WERI-Rb-1 (cell line): ENCODE measurements at regions not wholly inside any gene's neighbourhood (a gene's known extent, or its start where the extent isn't known, plus 50 kb on each side); places are given as distances from the start of the nearest gene placed in this dataset.

ENCODE experiments used
- DNase-seq: peaks from one replicate; pipeline ENCODE4 v3.0.0-alpha.2; 2020
- H3K27ac ChIP-seq: fragments of 250-450 bp; sonication (Bioruptor Pico); 2 replicates; pipeline ENCODE4 v1.5.1; 2020; ENCODE audit warnings: mild to moderate bottlenecking, moderate library complexity
- H3K27me3 ChIP-seq: fragments of 250-450 bp; sonication (Bioruptor Pico); 2 replicates; pipeline ENCODE4 v1.5.1; 2021; ENCODE audit warnings: mild to moderate bottlenecking, low read depth, moderate library complexity; ENCODE audit not compliant: insufficient read depth, severe bottlenecking
- H3K36me3 ChIP-seq: fragments of 250-450 bp; sonication (Bioruptor Pico); 2 replicates; pipeline ENCODE4 v1.5.1; 2020; ENCODE audit warnings: mild to moderate bottlenecking, moderate library complexity
- H3K4me3 ChIP-seq: 2 replicates; pipeline ENCODE4 v1.5.1; 2011; ENCODE audit warnings: low read depth, mild to moderate bottlenecking, control low read depth, low read length
- H3K9me3 ChIP-seq: fragments of 250-450 bp; sonication (Bioruptor Pico); 2 replicates; pipeline ENCODE4 v1.5.1; 2021; ENCODE audit warnings: mild to moderate bottlenecking, moderate library complexity; ENCODE audit not compliant: severe bottlenecking
- TF ChIP-seq, protein P1 (sequence below): IDR thresholded peaks from 2 replicates; pipeline ENCODE4 v1.5.1; 2011; ENCODE audit warnings: low read depth, mild to moderate bottlenecking, control low read depth, inconsistent platforms, low read length

DNA sequence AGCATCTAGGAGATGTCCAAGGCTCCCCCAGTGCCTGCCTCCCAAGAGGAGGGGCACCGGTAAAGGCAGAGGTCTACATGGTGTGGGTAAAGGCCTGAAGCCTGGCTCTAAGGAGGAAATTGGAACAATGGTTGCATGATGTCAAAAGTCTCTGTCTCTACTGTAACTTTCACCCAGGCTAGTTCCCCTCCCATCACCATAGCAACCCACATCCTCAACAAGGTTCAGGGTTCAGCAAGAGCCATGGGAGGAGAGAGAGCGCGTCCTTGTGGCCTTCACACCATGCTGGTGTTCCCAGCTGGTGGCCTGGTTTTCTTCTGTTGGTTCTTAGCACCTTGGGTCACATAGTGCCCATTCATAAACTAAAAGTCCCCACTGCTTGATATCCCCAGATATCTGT lies 196.7 kb upstream of the CDH5 start:
- TF ChIP-seq, protein P1, sequence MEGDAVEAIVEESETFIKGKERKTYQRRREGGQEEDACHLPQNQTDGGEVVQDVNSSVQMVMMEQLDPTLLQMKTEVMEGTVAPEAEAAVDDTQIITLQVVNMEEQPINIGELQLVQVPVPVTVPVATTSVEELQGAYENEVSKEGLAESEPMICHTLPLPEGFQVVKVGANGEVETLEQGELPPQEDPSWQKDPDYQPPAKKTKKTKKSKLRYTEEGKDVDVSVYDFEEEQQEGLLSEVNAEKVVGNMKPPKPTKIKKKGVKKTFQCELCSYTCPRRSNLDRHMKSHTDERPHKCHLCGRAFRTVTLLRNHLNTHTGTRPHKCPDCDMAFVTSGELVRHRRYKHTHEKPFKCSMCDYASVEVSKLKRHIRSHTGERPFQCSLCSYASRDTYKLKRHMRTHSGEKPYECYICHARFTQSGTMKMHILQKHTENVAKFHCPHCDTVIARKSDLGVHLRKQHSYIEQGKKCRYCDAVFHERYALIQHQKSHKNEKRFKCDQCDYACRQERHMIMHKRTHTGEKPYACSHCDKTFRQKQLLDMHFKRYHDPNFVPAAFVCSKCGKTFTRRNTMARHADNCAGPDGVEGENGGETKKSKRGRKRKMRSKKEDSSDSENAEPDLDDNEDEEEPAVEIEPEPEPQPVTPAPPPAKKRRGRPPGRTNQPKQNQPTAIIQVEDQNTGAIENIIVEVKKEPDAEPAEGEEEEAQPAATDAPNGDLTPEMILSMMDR: no peak
- no peak overlapping the region for H3K4me3 ChIP-seq
- no peak overlapping the region for H3K27ac ChIP-seq
- H3K36me3 ChIP-seq: no peaks in the 10 kb centered on the region
- no peaks in the 10 kb centered on the region for H3K27me3 ChIP-seq
- no peaks in the 10 kb centered on the region for H3K9me3 ChIP-seq
- no peak for DNase-seq

DNA sequence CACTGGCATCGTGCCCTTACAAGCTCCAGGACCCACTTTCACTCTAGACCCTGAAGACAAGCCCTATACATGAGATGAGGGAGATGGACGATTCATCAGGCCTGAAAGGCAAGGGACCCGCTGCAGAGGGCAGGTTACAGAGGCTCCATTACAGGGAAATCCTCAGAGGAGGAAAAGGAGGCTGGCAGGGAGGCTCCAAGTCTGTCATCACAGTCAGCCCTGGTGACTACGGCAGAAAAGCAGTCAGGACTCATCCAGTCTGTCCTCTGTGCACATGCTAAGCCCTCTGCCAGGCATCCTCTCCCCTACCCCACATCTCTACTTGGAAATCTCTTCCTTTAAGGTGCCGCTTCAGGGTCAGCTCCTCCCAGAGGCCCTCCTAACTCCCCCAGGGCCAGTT lies 197.7 kb upstream of the CDH5 start:
- no peak overlapping the region for H3K4me3 ChIP-seq
- no peaks in the 10 kb centered on the region for H3K27me3 ChIP-seq
- no peaks in the 10 kb centered on the region for H3K36me3 ChIP-seq
- TF ChIP-seq, protein P1: no peak
- H3K9me3 ChIP-seq: no peaks in the 10 kb centered on the region
- no peak overlapping the region for H3K27ac ChIP-seq
- DNase-seq: no peak

DNA sequence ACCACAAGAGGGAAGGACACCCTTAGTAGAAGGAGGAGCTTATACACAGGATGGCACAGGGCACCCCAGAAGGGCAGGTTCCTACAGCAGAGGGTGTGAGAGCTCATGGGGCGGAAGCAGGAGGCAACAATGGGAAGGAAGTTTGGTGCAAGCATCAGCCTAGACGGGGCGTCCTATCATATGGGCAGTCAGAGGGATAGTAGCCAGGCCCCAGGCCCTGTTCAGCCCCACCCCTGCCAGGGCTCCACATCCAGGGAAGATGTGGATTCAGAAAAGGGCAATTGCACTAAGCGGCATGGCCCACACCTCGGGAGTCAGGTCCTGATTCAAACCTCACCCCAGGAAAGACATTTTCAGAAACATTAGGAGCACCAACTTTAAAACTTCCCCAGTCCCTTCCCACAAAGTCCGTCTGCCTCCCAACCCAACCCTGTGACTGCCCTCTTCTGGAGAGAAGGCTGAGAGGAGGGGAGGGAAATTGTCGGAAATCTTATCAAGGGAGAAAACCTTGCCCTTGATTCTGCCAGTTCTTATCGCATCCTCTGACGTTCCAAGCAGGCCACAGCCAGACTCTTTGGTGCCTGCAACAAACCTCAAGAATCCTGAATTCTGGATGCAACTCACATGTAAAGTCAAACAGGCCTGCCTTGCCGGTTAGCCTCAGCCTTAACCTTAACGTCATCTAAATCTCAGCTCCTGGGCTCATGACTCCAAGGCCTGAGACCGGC lies 198.8 kb upstream of the CDH5 start:
- H3K36me3 ChIP-seq: no peaks in the 10 kb centered on the region
- TF ChIP-seq, protein P1: peak; percentile 53
- no peak overlapping the region for H3K27ac ChIP-seq
- DNase-seq: no peak
- H3K4me3 ChIP-seq: no peak overlapping the region
- no peaks in the 10 kb centered on the region for H3K27me3 ChIP-seq
- H3K9me3 ChIP-seq: no peaks in the 10 kb centered on the region

DNA sequence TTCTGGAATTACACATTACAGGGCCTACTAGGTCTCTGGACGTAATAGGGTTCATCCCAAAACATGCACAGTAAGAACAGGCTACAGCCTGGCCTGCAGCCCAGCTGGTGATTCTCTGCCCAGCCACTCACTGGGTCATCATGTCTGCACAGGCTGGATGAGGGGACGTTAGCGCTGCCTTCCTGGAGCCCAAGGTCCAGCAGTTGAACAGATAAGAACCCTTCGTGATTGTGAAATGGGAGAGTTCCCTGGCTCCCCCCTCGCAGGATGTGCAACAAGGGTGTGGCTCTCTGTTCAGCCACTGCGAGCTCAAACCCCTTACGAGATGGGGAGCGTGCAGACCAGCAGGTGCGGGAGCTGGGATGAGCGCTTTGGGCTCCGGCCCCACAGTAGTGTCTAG lies 200.0 kb upstream of the CDH5 start:
- DNase-seq: no peak
- Histone ChIP-seq H3K27me3 (no peaks in the 10 kb centered on the region), H3K36me3 (no peaks in the 10 kb centered on the region), H3K27ac (no peak overlapping the region), H3K9me3 (no peaks in the 10 kb centered on the region), H3K4me3 (no peak overlapping the region)
- TF ChIP-seq, protein P1: no peak

DNA sequence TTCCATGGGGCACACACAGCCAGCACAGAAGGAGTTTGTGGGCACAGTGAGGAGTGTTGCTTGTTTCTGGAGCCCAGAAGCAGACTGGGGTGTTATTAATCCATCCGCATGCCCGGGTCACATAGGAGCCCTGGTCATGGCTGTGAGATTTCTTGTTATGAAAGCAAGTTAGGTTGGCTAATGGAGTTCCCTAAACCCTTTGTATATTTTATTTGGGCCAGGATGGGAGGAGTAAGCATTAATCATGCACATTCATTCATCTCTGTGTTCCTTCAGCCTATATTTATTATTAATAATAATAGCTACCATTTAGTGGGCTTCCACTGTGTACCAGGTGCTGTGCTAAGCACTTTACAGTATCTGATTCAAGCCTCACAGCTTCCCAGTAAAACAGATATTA lies 200.6 kb upstream of the CDH5 start:
- Histone ChIP-seq H3K9me3 (no peaks in the 10 kb centered on the region), H3K4me3 (no peak overlapping the region), H3K27ac (no peak overlapping the region), H3K27me3 (no peaks in the 10 kb centered on the region), H3K36me3 (no peaks in the 10 kb centered on the region)
- no peak for DNase-seq
- TF ChIP-seq, protein P1: no peak
